Osteoblast (primary cell): ENCODE measurements at regions not wholly inside any gene's neighbourhood (a gene's known extent, or its start where the extent isn't known, plus 50 kb on each side); places are given as distances from the start of the nearest gene placed in this dataset.
A peak's percentile ranks its signal among the peaks of the same experiment; 100 is the strongest.
"Not testable (repeated sequence)": the region's sequence is repeated elsewhere in the genome, so short reads cannot be mapped to it uniquely, and the experiment has no call there.

Experiments
- DNase-seq: peaks from one replicate; pipeline ENCODE4 v3.0.0; 2011; ENCODE audit warnings: low spot score, mixed read lengths; ENCODE audit not compliant: insufficient read length; ENCODE audit errors: missing footprints
- H2AFZ ChIP-seq: 2 replicates; pipeline ENCODE4 v1.6.0; 2011; ENCODE audit warnings: mild to moderate bottlenecking, low read length
- H3K27ac ChIP-seq: 2 replicates; pipeline ENCODE4 v1.5.1; 2011; ENCODE audit warnings: mild to moderate bottlenecking, low read depth, low read length, moderate library complexity
- H3K27me3 ChIP-seq: 2 replicates; pipeline ENCODE4 v1.6.0; 2012; ENCODE audit warnings: mild to moderate bottlenecking, control low read depth, inconsistent platforms, low read length, moderate library complexity; ENCODE audit not compliant: insufficient read depth
- H3K36me3 ChIP-seq: 2 replicates; pipeline ENCODE4 v1.5.1; 2011; ENCODE audit warnings: mild to moderate bottlenecking, low read length, control low read depth, moderate library complexity; ENCODE audit not compliant: insufficient read depth
- H3K4me1 ChIP-seq: 2 replicates; pipeline ENCODE4 v1.5.1; 2011; ENCODE audit warnings: mild to moderate bottlenecking, low read length, control low read depth, moderate library complexity; ENCODE audit not compliant: insufficient read depth
- H3K4me2 ChIP-seq: 2 replicates; pipeline ENCODE4 v1.6.0; 2011; ENCODE audit warnings: mild to moderate bottlenecking, low read length; ENCODE audit not compliant: insufficient read depth
- H3K4me3 ChIP-seq: fragments of 200-600 bp; sonication (generic); 3 replicates; pipeline ENCODE4 v1.5.1; 2012; ENCODE audit warnings: mild to moderate bottlenecking, low read length, inconsistent platforms; ENCODE audit not compliant: insufficient read depth
- H3K79me2 ChIP-seq: 2 replicates; pipeline ENCODE4 v1.6.0; 2012; ENCODE audit warnings: mild to moderate bottlenecking, low read length, control low read depth, inconsistent platforms; ENCODE audit not compliant: insufficient read depth
- H3K9me3 ChIP-seq: 2 replicates; pipeline ENCODE4 v1.5.1; 2011; ENCODE audit warnings: low read depth, low read length, control low read depth
- H4K20me1 ChIP-seq: 2 replicates; pipeline ENCODE4 v1.6.0; 2012; ENCODE audit warnings: mild to moderate bottlenecking, low read length, control low read depth; ENCODE audit not compliant: insufficient read depth

GRCh38 chr21:5137006-5137405 lies 5384.4 kb upstream of the TPTE start:
- H3K4me1 ChIP-seq, H3K4me3 ChIP-seq, H3K9me3 ChIP-seq, H3K36me3 ChIP-seq, H3K79me2 ChIP-seq, H2AFZ ChIP-seq, DNase-seq, H3K27me3 ChIP-seq, H4K20me1 ChIP-seq, H3K4me2 ChIP-seq, H3K27ac ChIP-seq: not testable (repeated sequence)

- not testable (repeated sequence) for H3K4me2 ChIP-seq, H3K4me3 ChIP-seq, H3K27ac ChIP-seq, H4K20me1 ChIP-seq, H3K36me3 ChIP-seq, DNase-seq, H3K4me1 ChIP-seq, H2AFZ ChIP-seq, H3K27me3 ChIP-seq, H3K79me2 ChIP-seq, H3K9me3 ChIP-seq
Measured at GRCh38 chr21:5138687-5139086, 5382.7 kb upstream of the TPTE start.

GRCh38 chr21:5139528-5139927 lies 5381.9 kb upstream of the TPTE start:
- H3K79me2 ChIP-seq, H3K36me3 ChIP-seq, H3K4me3 ChIP-seq, H4K20me1 ChIP-seq, H3K27me3 ChIP-seq, H3K27ac ChIP-seq, DNase-seq, H3K4me2 ChIP-seq, H3K4me1 ChIP-seq, H3K9me3 ChIP-seq, H2AFZ ChIP-seq: not testable (repeated sequence)

GRCh38 chr21:5143011-5143410 lies 5378.4 kb upstream of the TPTE start:
- H3K4me1 ChIP-seq, H2AFZ ChIP-seq, H3K4me2 ChIP-seq, H3K79me2 ChIP-seq, H3K27me3 ChIP-seq, H3K9me3 ChIP-seq, DNase-seq, H3K36me3 ChIP-seq, H4K20me1 ChIP-seq, H3K27ac ChIP-seq, H3K4me3 ChIP-seq: not testable (repeated sequence)

GRCh38 chr21:5144731-5145130 lies 5376.7 kb upstream of the TPTE start:
- not testable (repeated sequence) for H4K20me1 ChIP-seq, H3K36me3 ChIP-seq, H2AFZ ChIP-seq, H3K27ac ChIP-seq, H3K79me2 ChIP-seq, H3K9me3 ChIP-seq, H3K27me3 ChIP-seq, DNase-seq, H3K4me1 ChIP-seq, H3K4me3 ChIP-seq, H3K4me2 ChIP-seq

- DNase-seq, H3K4me1 ChIP-seq, H4K20me1 ChIP-seq, H3K9me3 ChIP-seq, H3K27ac ChIP-seq, H3K4me2 ChIP-seq, H3K4me3 ChIP-seq, H3K36me3 ChIP-seq, H2AFZ ChIP-seq, H3K79me2 ChIP-seq, H3K27me3 ChIP-seq: not testable (repeated sequence)
Measured at GRCh38 chr21:5147685-5148084, 5373.7 kb upstream of the TPTE start.

GRCh38 chr21:5149222-5149621 lies 5372.2 kb upstream of the TPTE start:
- H3K79me2 ChIP-seq, H3K36me3 ChIP-seq, H3K9me3 ChIP-seq, H4K20me1 ChIP-seq, H3K4me2 ChIP-seq, H3K4me1 ChIP-seq, H2AFZ ChIP-seq, DNase-seq, H3K27me3 ChIP-seq, H3K4me3 ChIP-seq, H3K27ac ChIP-seq: not testable (repeated sequence)

GRCh38 chr21:5153842-5154640 lies 5367.3 kb upstream of the TPTE start:
- DNase-seq, H3K9me3 ChIP-seq, H3K4me2 ChIP-seq, H3K27me3 ChIP-seq, H3K27ac ChIP-seq, H2AFZ ChIP-seq, H3K4me1 ChIP-seq, H4K20me1 ChIP-seq, H3K36me3 ChIP-seq, H3K79me2 ChIP-seq: not testable (repeated sequence)
- H3K4me3 ChIP-seq, result peak overlapping the region; percentile 56

- H3K27me3 ChIP-seq, H3K4me2 ChIP-seq, H4K20me1 ChIP-seq, H3K79me2 ChIP-seq, DNase-seq, H3K36me3 ChIP-seq, H3K4me1 ChIP-seq, H3K27ac ChIP-seq, H2AFZ ChIP-seq, H3K9me3 ChIP-seq: not testable (repeated sequence)
- H3K4me3 ChIP-seq, result peak overlapping the region; percentile 56
Measured at GRCh38 chr21:5154641-5154982, 5366.8 kb upstream of the TPTE start.
